HL-60 (cell line): ENCODE measurements at regions not wholly inside any gene's neighbourhood (a gene's known extent, or its start where the extent isn't known, plus 50 kb on each side); places are given as distances from the start of the nearest gene placed in this dataset.

ENCODE experiments used
- DNase-seq, 2 experiments: peaks; one replicate each; pipeline ENCODE4 v3.0.0-alpha.2; 2010 to 2020; ENCODE audit warnings: low read depth in 1 of 2, low spot score in 1 of 2
- H3K27ac ChIP-seq: fragments of 250-450 bp; sonication (Bioruptor Pico); replicated peaks from 2 replicates; pipeline ENCODE4 v1.5.1; 2020; ENCODE audit warnings: mild to moderate bottlenecking, moderate library complexity
- H3K27me3 ChIP-seq: fragments of 250-450 bp; sonication (Bioruptor Pico); 2 replicates; pipeline ENCODE4 v1.5.1; 2021; ENCODE audit warnings: mild to moderate bottlenecking, moderate library complexity; ENCODE audit not compliant: insufficient read depth, poor library complexity, severe bottlenecking
- H3K4me3 ChIP-seq: replicated peaks from 2 replicates; pipeline ENCODE4 v1.5.1; 2011; ENCODE audit warnings: mild to moderate bottlenecking, control low read depth, low read length; ENCODE audit not compliant: insufficient read depth
- GABPA ChIP-seq: IDR thresholded peaks from 2 replicates; pipeline ENCODE4 v1.6.1; 2012; ENCODE audit warnings: low read depth
- POLR2AphosphoS5 ChIP-seq: IDR thresholded peaks from 2 replicates; pipeline ENCODE4 v1.6.1; 2012; ENCODE audit warnings: low read depth
- SPI1 ChIP-seq: IDR thresholded peaks from 2 replicates; pipeline ENCODE4 v1.6.1; 2012; ENCODE audit warnings: low read depth, mild to moderate bottlenecking, borderline replicate concordance
- TF ChIP-seq, protein P1 (sequence below): IDR thresholded peaks from 2 replicates; pipeline ENCODE4 v1.6.1; 2012; ENCODE audit warnings: low read depth; ENCODE audit not compliant: insufficient replicate concordance
- TF ChIP-seq, protein P2 (sequence below): IDR thresholded peaks from one replicate; pipeline ENCODE4 v1.5.1; 2011; ENCODE audit warnings: low read length, control low read depth, inconsistent platforms; ENCODE audit not compliant: insufficient read depth

DNA sequence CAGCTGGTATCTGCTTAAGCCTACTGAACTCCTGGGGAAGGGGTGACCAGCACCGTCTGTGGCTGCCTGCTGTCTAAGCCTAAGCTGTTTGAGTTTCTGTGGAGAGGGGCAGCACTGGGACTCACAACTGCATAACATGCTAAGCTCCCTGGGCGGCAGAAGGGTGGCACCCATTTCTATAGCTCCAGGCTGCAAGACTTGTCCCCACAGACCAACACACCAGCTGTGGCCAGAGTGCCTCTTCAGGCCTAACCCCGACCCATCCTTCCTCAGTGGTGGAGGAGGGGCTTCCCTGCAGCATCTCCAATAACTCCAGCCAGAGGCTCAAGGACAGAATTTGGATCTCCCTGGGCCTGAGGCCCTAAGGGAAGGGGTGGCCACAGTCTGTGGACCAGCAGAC is 464.1 kb downstream of the SEMA3D start:
- DNase-seq = no peak
- TF ChIP-seq, protein P1, sequence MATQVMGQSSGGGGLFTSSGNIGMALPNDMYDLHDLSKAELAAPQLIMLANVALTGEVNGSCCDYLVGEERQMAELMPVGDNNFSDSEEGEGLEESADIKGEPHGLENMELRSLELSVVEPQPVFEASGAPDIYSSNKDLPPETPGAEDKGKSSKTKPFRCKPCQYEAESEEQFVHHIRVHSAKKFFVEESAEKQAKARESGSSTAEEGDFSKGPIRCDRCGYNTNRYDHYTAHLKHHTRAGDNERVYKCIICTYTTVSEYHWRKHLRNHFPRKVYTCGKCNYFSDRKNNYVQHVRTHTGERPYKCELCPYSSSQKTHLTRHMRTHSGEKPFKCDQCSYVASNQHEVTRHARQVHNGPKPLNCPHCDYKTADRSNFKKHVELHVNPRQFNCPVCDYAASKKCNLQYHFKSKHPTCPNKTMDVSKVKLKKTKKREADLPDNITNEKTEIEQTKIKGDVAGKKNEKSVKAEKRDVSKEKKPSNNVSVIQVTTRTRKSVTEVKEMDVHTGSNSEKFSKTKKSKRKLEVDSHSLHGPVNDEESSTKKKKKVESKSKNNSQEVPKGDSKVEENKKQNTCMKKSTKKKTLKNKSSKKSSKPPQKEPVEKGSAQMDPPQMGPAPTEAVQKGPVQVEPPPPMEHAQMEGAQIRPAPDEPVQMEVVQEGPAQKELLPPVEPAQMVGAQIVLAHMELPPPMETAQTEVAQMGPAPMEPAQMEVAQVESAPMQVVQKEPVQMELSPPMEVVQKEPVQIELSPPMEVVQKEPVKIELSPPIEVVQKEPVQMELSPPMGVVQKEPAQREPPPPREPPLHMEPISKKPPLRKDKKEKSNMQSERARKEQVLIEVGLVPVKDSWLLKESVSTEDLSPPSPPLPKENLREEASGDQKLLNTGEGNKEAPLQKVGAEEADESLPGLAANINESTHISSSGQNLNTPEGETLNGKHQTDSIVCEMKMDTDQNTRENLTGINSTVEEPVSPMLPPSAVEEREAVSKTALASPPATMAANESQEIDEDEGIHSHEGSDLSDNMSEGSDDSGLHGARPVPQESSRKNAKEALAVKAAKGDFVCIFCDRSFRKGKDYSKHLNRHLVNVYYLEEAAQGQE = no peak
- TF ChIP-seq, protein P2, sequence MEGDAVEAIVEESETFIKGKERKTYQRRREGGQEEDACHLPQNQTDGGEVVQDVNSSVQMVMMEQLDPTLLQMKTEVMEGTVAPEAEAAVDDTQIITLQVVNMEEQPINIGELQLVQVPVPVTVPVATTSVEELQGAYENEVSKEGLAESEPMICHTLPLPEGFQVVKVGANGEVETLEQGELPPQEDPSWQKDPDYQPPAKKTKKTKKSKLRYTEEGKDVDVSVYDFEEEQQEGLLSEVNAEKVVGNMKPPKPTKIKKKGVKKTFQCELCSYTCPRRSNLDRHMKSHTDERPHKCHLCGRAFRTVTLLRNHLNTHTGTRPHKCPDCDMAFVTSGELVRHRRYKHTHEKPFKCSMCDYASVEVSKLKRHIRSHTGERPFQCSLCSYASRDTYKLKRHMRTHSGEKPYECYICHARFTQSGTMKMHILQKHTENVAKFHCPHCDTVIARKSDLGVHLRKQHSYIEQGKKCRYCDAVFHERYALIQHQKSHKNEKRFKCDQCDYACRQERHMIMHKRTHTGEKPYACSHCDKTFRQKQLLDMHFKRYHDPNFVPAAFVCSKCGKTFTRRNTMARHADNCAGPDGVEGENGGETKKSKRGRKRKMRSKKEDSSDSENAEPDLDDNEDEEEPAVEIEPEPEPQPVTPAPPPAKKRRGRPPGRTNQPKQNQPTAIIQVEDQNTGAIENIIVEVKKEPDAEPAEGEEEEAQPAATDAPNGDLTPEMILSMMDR = no peak
- no peak for TF ChIP-seq SPI1
- TF ChIP-seq POLR2AphosphoS5 = no peak
- TF ChIP-seq GABPA = no peak
- Histone ChIP-seq H3K4me3 (no peak overlapping the region), H3K27ac (no peak overlapping the region), H3K27me3 (no peaks in the 10 kb centered on the region)

DNA sequence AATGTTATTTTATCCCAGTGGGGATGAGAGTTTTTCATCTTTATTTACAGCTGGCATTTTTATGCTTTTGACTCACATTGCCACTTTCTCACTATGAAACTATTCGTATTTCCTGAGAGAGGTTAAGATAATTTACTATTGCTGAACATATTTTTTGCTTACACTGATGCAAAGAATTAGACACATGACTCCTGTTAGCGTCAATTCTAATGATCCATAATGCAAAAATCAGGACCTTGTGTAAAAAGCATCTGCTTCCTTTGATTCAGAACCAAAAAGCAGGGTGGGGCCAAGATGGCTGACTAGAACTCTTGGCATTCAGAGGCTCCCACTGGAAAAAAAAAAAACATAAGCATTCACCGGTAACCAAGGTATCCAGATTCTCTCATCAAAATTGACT is 464.8 kb downstream of the SEMA3D start:
- TF ChIP-seq POLR2AphosphoS5 (no peak), GABPA (no peak), SPI1 (no peak)
- TF ChIP-seq, protein P2 = no peak
- TF ChIP-seq, protein P1 = no peak
- no peak overlapping the region for H3K27ac ChIP-seq

DNA sequence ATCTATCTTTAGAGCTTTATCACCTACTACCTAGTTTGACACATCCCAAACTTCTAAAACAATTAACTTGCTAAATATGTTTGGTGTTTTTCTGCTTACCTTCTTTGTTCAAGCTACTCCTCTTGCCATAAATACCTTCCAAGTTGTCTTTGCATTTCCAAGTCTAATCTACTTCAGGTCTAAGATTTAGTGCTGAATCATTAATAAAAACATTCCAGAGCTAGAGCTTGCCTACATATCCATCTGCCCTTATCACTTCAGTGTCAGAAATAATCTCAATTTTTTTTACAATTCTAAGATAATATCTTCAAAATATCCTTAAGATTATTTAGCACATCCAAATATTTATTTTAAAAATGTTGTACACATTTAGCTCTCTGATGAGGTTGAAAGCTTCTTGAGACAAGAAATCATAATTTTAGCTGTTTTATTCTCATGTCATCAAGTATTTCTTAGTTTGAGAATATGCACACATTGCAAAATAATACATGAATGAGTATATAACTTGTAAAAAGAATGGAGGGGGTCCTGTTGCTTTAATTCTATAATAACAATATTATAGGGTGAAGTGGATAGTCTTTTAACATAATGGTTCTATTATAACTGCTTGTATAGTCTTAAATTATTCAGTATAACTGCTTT is 466.3 kb downstream of the SEMA3D start:
- Histone ChIP-seq H3K27me3 (no peaks in the 10 kb centered on the region), H3K27ac (no peak overlapping the region), H3K4me3 (no peak overlapping the region)
- DNase-seq = no peak
- TF ChIP-seq, protein P2 = no peak
- no peak for TF ChIP-seq SPI1
- no peak for TF ChIP-seq GABPA

More for the DNA sequence above, 464.8 kb downstream of the SEMA3D start:
- DNase-seq = no peak
- no peaks in the 10 kb centered on the region for H3K27me3 ChIP-seq
- no peak overlapping the region for H3K4me3 ChIP-seq

DNA sequence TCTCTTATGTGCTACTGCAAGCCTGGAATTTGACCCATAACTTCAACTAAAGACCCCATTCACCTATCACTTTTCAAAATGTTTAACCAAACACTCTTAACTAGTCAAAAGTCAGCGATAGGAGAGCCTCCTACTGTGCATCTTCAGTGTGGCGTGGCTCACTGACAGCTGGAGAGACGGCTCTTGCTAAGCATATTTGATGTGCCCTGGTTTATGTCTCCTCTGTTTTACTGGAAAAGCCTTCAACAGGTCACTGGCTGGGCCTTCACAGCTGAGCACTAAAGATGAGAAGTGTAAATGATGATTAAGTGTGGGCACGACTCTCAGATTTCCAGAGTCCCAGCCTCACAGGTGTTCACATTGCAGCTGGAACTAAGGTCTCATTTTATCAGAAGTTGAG is 472.1 kb downstream of the SEMA3D start:
- H3K4me3 ChIP-seq = no peak overlapping the region
- no peak overlapping the region for H3K27ac ChIP-seq
- no peak for TF ChIP-seq POLR2AphosphoS5
- no peaks in the 10 kb centered on the region for H3K27me3 ChIP-seq
- DNase-seq = no peak
